AG04449 (cell line): ENCODE measurements at regions not wholly inside any gene's neighbourhood (a gene's known extent, or its start where the extent isn't known, plus 50 kb on each side); places are given as distances from the start of the nearest gene placed in this dataset.
"Not testable (repeated sequence)": the region's sequence is repeated elsewhere in the genome, so short reads cannot be mapped to it uniquely, and the experiment has no call there.

Experiments
- CTCF ChIA-PET: fragments of 350-600 bp; formaldehyde crosslinking; extraction: SDS; loops from one replicate; lab custom pipeline; 2021; ENCODE audit warnings: antibody characterized with exemption; lab: Yijun Ruan, JAX
- POLR2A ChIA-PET: fragments of 400-600, 350-600 bp; formaldehyde crosslinking; extraction: SDS; loops from one replicate; lab custom pipeline; 2020; ENCODE audit warnings: antibody characterized with exemption, inconsistent platforms; lab: Yijun Ruan, JAX
- DNase-seq: peaks from one replicate; pipeline ENCODE4 v3.0.0-alpha.2; 2010; ENCODE audit warnings: low read depth, low spot score
- H3K4me3 ChIP-seq: 2 replicates; pipeline ENCODE4 v1.5.1; 2011; ENCODE audit warnings: low read depth, mild to moderate bottlenecking, control low read depth, low read length
- CTCF ChIP-seq: IDR thresholded peaks from one replicate; pipeline ENCODE4 v1.5.1; 2011; ENCODE audit warnings: mild to moderate bottlenecking, moderate library complexity, low read length, control low read depth, inconsistent platforms; ENCODE audit not compliant: insufficient read depth; ENCODE audit errors: missing control alignments

- ChIA-PET POLR2A (no interaction called here), CTCF (no interaction called here)
- no peak overlapping the region for H3K4me3 ChIP-seq
- no peak for TF ChIP-seq CTCF
- no peak for DNase-seq
Observed at GRCh38 chr2:84169871-84170270, 289.2 kb downstream of the SUCLG1 start.

GRCh38 chr2:84168552-84168951 lies 290.5 kb downstream of the SUCLG1 start:
- POLR2A ChIA-PET, DNase-seq, CTCF ChIA-PET, H3K4me3 ChIP-seq: not testable (repeated sequence)

- no peak for DNase-seq
- TF ChIP-seq CTCF: no peak
- no peak overlapping the region for H3K4me3 ChIP-seq
- ChIA-PET POLR2A (no interaction called here), CTCF (no interaction called here)
Observed at GRCh38 chr2:84165256-84165655, 293.8 kb downstream of the SUCLG1 start.

- POLR2A ChIA-PET: no interaction called here
- TF ChIP-seq CTCF: no peak
- no peak for DNase-seq
- CTCF ChIA-PET: no interaction called here
- H3K4me3 ChIP-seq: no peak overlapping the region
Observed at GRCh38 chr2:84160453-84160852, 298.6 kb downstream of the SUCLG1 start.

- no peak for TF ChIP-seq CTCF
- DNase-seq: no peak
- ChIA-PET CTCF (no interaction called here), POLR2A (no interaction called here)
- no peak overlapping the region for H3K4me3 ChIP-seq
Observed at GRCh38 chr2:84158605-84159004, 300.5 kb downstream of the SUCLG1 start.

GRCh38 chr2:84152462-84152861 lies 306.6 kb downstream of the SUCLG1 start:
- no peak for DNase-seq
- H3K4me3 ChIP-seq: no peak overlapping the region
- ChIA-PET POLR2A (no interaction called here), CTCF (no interaction called here)
- TF ChIP-seq CTCF: no peak

GRCh38 chr2:84144345-84144744 lies 314.7 kb downstream of the SUCLG1 start:
- no peak for DNase-seq
- POLR2A ChIA-PET: no interaction called here

More at GRCh38 chr2:84144345-84144744, 314.7 kb downstream of the SUCLG1 start:
- no peak for TF ChIP-seq CTCF
- CTCF ChIA-PET: no interaction called here
- no peak overlapping the region for H3K4me3 ChIP-seq
